Esophagus muscularis mucosa (tissue), 4 donors: ENCODE measurements at regions not wholly inside any gene's neighbourhood (a gene's known extent, or its start where the extent isn't known, plus 50 kb on each side); places are given as distances from the start of the nearest gene placed in this dataset.

Experiments used
- EP300 ChIP-seq: sonication (generic); formaldehyde crosslinking; IDR thresholded peaks from one replicate; pipeline ENCODE4 v1.6.1; 2017; ENCODE audit warnings: antibody characterized with exemption
- POLR2A ChIP-seq: fragments of 450-650 bp; IDR thresholded peaks from one replicate; pipeline ENCODE4 v1.6.1; 2017; ENCODE audit warnings: antibody characterized with exemption, moderate library complexity, mild to moderate bottlenecking, low read depth
- POLR2AphosphoS5 ChIP-seq, 2 donors: sonication (generic); formaldehyde crosslinking; IDR thresholded peaks; one replicate each; pipeline ENCODE4 v1.6.1; 2017; ENCODE audit warnings: antibody characterized with exemption in 2 of 2
- TF ChIP-seq, protein P1 (sequence below), 3 experiments: fragments of 200-600 bp in 2 of 3; fragments of 450-650 bp in 1 of 3; sonication (generic) in 2 of 3; IDR thresholded peaks; one replicate each; pipeline ENCODE4 v1.5.1; 2017 to 2019; ENCODE audit warnings: antibody characterized with exemption in 3 of 3, mild to moderate bottlenecking in 2 of 3, moderate library complexity in 1 of 3

DNA sequence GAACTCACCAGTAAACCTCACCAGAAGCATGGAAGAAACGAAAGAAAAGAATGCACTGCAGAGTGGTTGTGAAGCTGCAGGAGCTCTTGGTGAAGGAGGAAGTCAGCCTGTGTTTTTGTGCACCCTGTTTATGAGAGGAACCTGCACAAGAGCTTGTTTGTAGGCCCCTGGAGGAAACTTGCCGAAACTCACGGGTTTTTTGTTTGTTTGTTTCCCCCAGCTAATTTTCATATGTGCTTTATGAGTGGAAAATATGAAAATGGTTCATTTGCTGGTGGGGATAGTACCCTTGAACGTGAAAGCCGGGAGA lies 222.7 kb downstream of the C16orf95 start:
- TF ChIP-seq POLR2AphosphoS5 (IDR thresholded peaks at IDR 0.05) (no peak), EP300 (no peak), POLR2A (no peak)
- TF ChIP-seq, protein P1, sequence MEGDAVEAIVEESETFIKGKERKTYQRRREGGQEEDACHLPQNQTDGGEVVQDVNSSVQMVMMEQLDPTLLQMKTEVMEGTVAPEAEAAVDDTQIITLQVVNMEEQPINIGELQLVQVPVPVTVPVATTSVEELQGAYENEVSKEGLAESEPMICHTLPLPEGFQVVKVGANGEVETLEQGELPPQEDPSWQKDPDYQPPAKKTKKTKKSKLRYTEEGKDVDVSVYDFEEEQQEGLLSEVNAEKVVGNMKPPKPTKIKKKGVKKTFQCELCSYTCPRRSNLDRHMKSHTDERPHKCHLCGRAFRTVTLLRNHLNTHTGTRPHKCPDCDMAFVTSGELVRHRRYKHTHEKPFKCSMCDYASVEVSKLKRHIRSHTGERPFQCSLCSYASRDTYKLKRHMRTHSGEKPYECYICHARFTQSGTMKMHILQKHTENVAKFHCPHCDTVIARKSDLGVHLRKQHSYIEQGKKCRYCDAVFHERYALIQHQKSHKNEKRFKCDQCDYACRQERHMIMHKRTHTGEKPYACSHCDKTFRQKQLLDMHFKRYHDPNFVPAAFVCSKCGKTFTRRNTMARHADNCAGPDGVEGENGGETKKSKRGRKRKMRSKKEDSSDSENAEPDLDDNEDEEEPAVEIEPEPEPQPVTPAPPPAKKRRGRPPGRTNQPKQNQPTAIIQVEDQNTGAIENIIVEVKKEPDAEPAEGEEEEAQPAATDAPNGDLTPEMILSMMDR (IDR thresholded peaks at IDR 0.05) = no peak
